Smooth muscle cell (in vitro differentiated cells): ENCODE measurements at regions not wholly inside any gene's neighbourhood (a gene's known extent, or its start where the extent isn't known, plus 50 kb on each side); places are given as distances from the start of the nearest gene placed in this dataset.

ENCODE experiments used
- DNase-seq: peaks from one replicate; lab custom pipeline; 2025; ENCODE audit not compliant: unreplicated experiment; lab: John Stamatoyannopoulos, UW
- H2AFZ ChIP-seq: fragments of 200-600 bp; sonication (generic); 2 replicates; pipeline ENCODE4 v1.6.0; 2016; ENCODE audit warnings: antibody characterized with exemption, low read depth, mild to moderate bottlenecking
- H3F3A ChIP-seq: fragments of 200-600 bp; sonication (generic); 2 replicates; pipeline ENCODE4 v1.6.0; 2017; ENCODE audit warnings: antibody characterized with exemption, low read depth
- H3K27ac ChIP-seq: fragments of 200-600 bp; sonication (generic); 2 replicates; pipeline ENCODE4 v1.5.1; 2016; ENCODE audit warnings: low read depth, mild to moderate bottlenecking
- H3K27me3 ChIP-seq: fragments of 200-600 bp; sonication (generic); 2 replicates; pipeline ENCODE4 v1.6.1; 2016; ENCODE audit warnings: low read depth, mild to moderate bottlenecking
- H3K36me3 ChIP-seq: fragments of 200-600 bp; sonication (generic); 2 replicates; pipeline ENCODE4 v1.5.1; 2016; ENCODE audit warnings: low read depth
- H3K4me1 ChIP-seq: fragments of 200-600 bp; sonication (generic); 2 replicates; pipeline ENCODE4 v1.5.1; 2016; ENCODE audit warnings: low read depth
- H3K4me2 ChIP-seq: fragments of 200-600 bp; sonication (generic); 2 replicates; pipeline ENCODE4 v1.6.0; 2016; ENCODE audit warnings: mild to moderate bottlenecking
- H3K4me3 ChIP-seq: fragments of 200-600 bp; sonication (generic); 2 replicates; pipeline ENCODE4 v1.5.1; 2016; ENCODE audit warnings: mild to moderate bottlenecking
- H3K79me2 ChIP-seq: fragments of 200-600 bp; sonication (generic); 2 replicates; pipeline ENCODE4 v1.6.0; 2016; ENCODE audit warnings: low read depth, mild to moderate bottlenecking
- H3K9ac ChIP-seq: fragments of 200-600 bp; sonication (generic); 2 replicates; pipeline ENCODE4 v1.6.0; 2016; ENCODE audit warnings: low read depth
- H3K9me3 ChIP-seq: fragments of 200-600 bp; sonication (generic); replicated peaks from 2 replicates; pipeline ENCODE4 v1.5.1; 2016; ENCODE audit warnings: low read depth
- H4K20me1 ChIP-seq: fragments of 200-600 bp; sonication (generic); 2 replicates; pipeline ENCODE4 v1.6.0; 2016; ENCODE audit warnings: low read depth
- CTCF ChIP-seq: fragments of 200-600 bp; sonication (generic); IDR thresholded peaks from 2 replicates; pipeline ENCODE4 v1.5.1; 2017; ENCODE audit warnings: borderline replicate concordance, mild to moderate bottlenecking, antibody characterized with exemption; ENCODE audit not compliant: insufficient read depth, poor library complexity, severe bottlenecking
- WGBS: methylation state at CpG from one replicate; pipeline ENCODE4 v1.1.7; 2016; ENCODE audit warnings: low lambda C conversion rate; 5-methylcytosine and 5-hydroxymethylcytosine counted together

DNA sequence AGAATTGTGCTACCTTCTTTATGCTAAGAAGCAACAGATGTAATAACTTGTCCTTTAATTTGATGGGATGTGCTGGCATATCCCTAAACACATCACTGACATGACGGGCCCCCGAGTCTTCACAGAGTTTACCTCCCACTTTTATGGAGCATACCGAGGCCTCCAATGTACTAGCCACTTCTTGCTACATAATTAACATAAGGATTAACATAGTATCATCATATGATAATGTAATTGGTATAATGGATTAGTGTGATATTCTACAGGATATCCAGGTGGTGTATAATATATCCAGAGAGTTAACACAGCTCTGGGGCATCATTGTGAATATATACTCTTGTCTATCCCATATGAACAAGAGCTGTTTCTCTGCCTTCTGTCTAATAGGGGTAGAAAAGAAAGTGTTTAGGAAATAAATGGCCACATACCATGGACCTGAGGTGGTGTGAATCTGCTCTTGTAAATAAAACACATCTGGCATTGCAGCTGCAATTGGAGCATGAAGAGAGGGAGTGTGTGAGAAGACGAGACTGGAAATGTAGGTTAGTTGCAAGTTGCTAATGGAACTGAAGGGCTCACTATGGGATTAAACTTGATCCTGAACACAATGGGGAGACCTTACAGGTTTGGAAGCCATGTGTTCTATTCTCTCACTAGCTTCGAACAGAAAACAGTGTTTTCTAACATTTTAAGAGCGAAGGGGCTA lies 102.3 kb downstream of the IYD start:
- no peaks in the 10 kb centered on the region for H3K79me2 ChIP-seq
- H3F3A ChIP-seq = no peaks in the 10 kb centered on the region
- no peaks in the 10 kb centered on the region for H3K9me3 ChIP-seq
- H3K9ac ChIP-seq = no peak overlapping the region
- H3K4me1 ChIP-seq = no peaks in the 10 kb centered on the region
- H3K4me2 ChIP-seq = no peak overlapping the region
- H3K4me3 ChIP-seq = no peak overlapping the region
- DNase-seq = no peak
- H4K20me1 ChIP-seq = no peaks in the 10 kb centered on the region
- H3K27ac ChIP-seq = no peak overlapping the region
- WGBS = 92% methylated on average over 6 of the region's 6 CpGs
- H3K36me3 ChIP-seq = no peaks in the 10 kb centered on the region
- H3K27me3 ChIP-seq = peaks cover 6% of the 10 kb centered on the region
- no peak overlapping the region for H2AFZ ChIP-seq
- no peak for TF ChIP-seq CTCF

- H3K4me1 ChIP-seq = no peaks in the 10 kb centered on the region
- no peak for DNase-seq
- no peak overlapping the region for H3K9ac ChIP-seq
- H3K4me2 ChIP-seq = no peak overlapping the region
- no peaks in the 10 kb centered on the region for H3K79me2 ChIP-seq
- WGBS = 59% methylated on average over 7 of the region's 7 CpGs
- no peaks in the 10 kb centered on the region for H3F3A ChIP-seq
- H4K20me1 ChIP-seq = no peaks in the 10 kb centered on the region
- H3K9me3 ChIP-seq = no peaks in the 10 kb centered on the region
- H2AFZ ChIP-seq = no peak overlapping the region
- H3K36me3 ChIP-seq = no peaks in the 10 kb centered on the region
- H3K27me3 ChIP-seq = no peaks in the 10 kb centered on the region
- TF ChIP-seq CTCF = no peak
- no peak overlapping the region for H3K27ac ChIP-seq
- no peak overlapping the region for H3K4me3 ChIP-seq
These were observed 110.1 kb downstream of the IYD start for GRCh38 chr6:150478656-150479545.

DNA sequence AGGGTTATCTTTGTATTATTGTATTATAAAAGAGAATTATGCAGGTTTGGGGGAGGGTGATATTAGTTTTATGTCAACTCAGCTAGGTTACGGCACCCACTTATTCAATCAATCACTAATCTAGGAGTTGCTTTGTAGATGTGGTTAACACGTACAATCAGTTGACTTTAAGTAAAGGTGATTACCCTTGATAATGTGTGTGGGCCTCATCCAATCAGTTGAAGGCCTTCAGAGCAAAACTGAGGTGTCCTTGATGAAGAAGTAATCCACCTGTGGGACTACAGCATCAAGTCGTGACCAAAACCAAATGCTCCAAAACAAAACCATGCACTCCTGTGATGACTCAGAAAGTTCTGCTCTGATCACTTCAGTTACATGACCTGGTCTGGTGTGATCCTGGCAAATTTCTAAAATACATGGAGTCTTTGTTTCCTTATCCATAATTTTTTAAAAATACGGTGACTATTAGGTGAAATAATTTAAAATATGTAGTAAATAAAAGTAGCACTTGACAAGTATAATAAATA lies 114.1 kb downstream of the IYD start:
- no peak for DNase-seq
- H3F3A ChIP-seq = no peaks in the 10 kb centered on the region
- no peaks in the 10 kb centered on the region for H3K9me3 ChIP-seq
- H3K4me3 ChIP-seq = no peak overlapping the region
- H3K4me1 ChIP-seq = no peaks in the 10 kb centered on the region
- no peak overlapping the region for H3K9ac ChIP-seq
- H4K20me1 ChIP-seq = no peaks in the 10 kb centered on the region
- TF ChIP-seq CTCF = no peak
- no peak overlapping the region for H3K4me2 ChIP-seq
- no peaks in the 10 kb centered on the region for H3K36me3 ChIP-seq
- H3K79me2 ChIP-seq = no peaks in the 10 kb centered on the region
- 88% methylated on average over 4 of the region's 4 CpGs for WGBS
- H3K27me3 ChIP-seq = no peaks in the 10 kb centered on the region
- H3K27ac ChIP-seq = no peak overlapping the region
- H2AFZ ChIP-seq = no peak overlapping the region
